H1 (cell line): ENCODE measurements at regions not wholly inside any gene's neighbourhood (a gene's known extent, or its start where the extent isn't known, plus 50 kb on each side); places are given as distances from the start of the nearest gene placed in this dataset.

Source experiments
- CTCF ChIA-PET: fragments of 300-600 bp; sonication (Branson Sonifier 250); formaldehyde crosslinking; loops from one replicate; lab custom pipeline; 2021; ENCODE audit not compliant: partially characterized antibody; lab: Charles Lee
- POLR2A ChIA-PET: fragments of 300-600 bp; sonication (Branson Sonifier 250); formaldehyde crosslinking; loops from one replicate; lab custom pipeline; 2021; ENCODE audit warnings: inconsistent platforms; ENCODE audit not compliant: partially characterized antibody; lab: Charles Lee
- DNase-seq, 2 experiments: peaks; one replicate each; pipeline versions ENCODE4 v3.0.0 to v3.0.0-alpha.2; 2010 to 2022; ENCODE audit warnings: low spot score in 2 of 2, low read depth in 1 of 2, mixed read lengths in 1 of 2
- FAIRE-seq: peaks from 2 replicates; lab custom pipeline; 2011; peaks lifted over from hg19 to GRCh38; lab: Jason Lieb, UNC
- H2AFZ ChIP-seq: 2 replicates; pipeline ENCODE4 v1.8.1; 2012; ENCODE audit warnings: low read length, inconsistent platforms
- H2AK5ac ChIP-seq: 2 replicates; pipeline ENCODE4 v1.6.1; 2013; ENCODE audit warnings: low read depth, low read length
- H2BK120ac ChIP-seq: replicated peaks from 2 replicates; pipeline ENCODE3; 2013; ENCODE audit warnings: low read depth, low read length, inconsistent platforms
- H2BK12ac ChIP-seq: 2 replicates; pipeline ENCODE4 v1.6.1; 2013; ENCODE audit warnings: low read depth, low read length
- H2BK15ac ChIP-seq: 2 replicates; pipeline ENCODE4 v1.6.1; 2013; ENCODE audit warnings: low read length
- H2BK20ac ChIP-seq: 2 replicates; pipeline ENCODE4 v1.6.1; 2013; ENCODE audit warnings: low read length
- H2BK5ac ChIP-seq: 2 replicates; pipeline ENCODE4 v1.6.1; 2013; ENCODE audit warnings: low read depth, low read length
- H3K14ac ChIP-seq: 2 replicates; pipeline ENCODE4 v1.6.1; 2013; ENCODE audit warnings: inconsistent platforms; ENCODE audit not compliant: insufficient read length
- H3K18ac ChIP-seq: 2 replicates; pipeline ENCODE4 v1.6.1; 2013; ENCODE audit warnings: low read length; ENCODE audit errors: extremely low read depth
- H3K23ac ChIP-seq: 2 replicates; pipeline ENCODE4 v1.6.1; 2013; ENCODE audit warnings: inconsistent platforms; ENCODE audit not compliant: insufficient read length
- H3K23me2 ChIP-seq: 2 replicates; pipeline ENCODE4 v1.6.1; 2013; ENCODE audit warnings: low read depth, low read length
- H3K27ac ChIP-seq: 2 replicates; pipeline ENCODE4 v1.6.1; 2011; ENCODE audit warnings: low read depth, low read length, inconsistent platforms
- H3K27me3 ChIP-seq, 4 experiments: replicated peaks in 1 of 4; 1 replicate in 1 of 4; 2 replicates in 3 of 4; pipeline versions ENCODE4 v1.6.1 to v1.8.1; 2011 to 2013; ENCODE audit warnings: low read length in 3 of 4, mild to moderate bottlenecking in 3 of 4, inconsistent platforms in 2 of 4, mixed read lengths in 2 of 4, moderate library complexity in 1 of 4; ENCODE audit not compliant: control insufficient read depth in 3 of 4, insufficient read depth in 3 of 4; ENCODE audit errors: extremely low read depth in 1 of 4
- H3K36me3 ChIP-seq, 4 experiments: 2 replicates each; pipeline versions ENCODE4 v1.6.1 to v1.8.1; 2011 to 2013; ENCODE audit warnings: mild to moderate bottlenecking in 4 of 4, low read length in 3 of 4, moderate library complexity in 2 of 4, control low read depth in 1 of 4, inconsistent platforms in 1 of 4; ENCODE audit not compliant: insufficient read depth in 4 of 4, control insufficient read depth in 2 of 4
- H3K4ac ChIP-seq: replicated peaks from 2 replicates; pipeline ENCODE3; 2013; ENCODE audit warnings: low read length, low read depth, mixed read lengths, inconsistent platforms; ENCODE audit not compliant: insufficient read length
- H3K4me1 ChIP-seq, 4 experiments: replicated peaks in 1 of 4; 1 replicate in 1 of 4; 2 replicates in 3 of 4; pipeline versions ENCODE4 v1.6.1 to v1.8.1; 2011 to 2013; ENCODE audit warnings: low read length in 3 of 4, inconsistent platforms in 2 of 4, mixed read lengths in 1 of 4; ENCODE audit not compliant: insufficient read depth in 4 of 4, control insufficient read depth in 3 of 4
- H3K4me2 ChIP-seq, 2 experiments: 2 replicates each; pipeline versions ENCODE4 v1.6.1 to v1.8.1; 2011 to 2013; ENCODE audit warnings: low read depth in 2 of 2, low read length in 2 of 2, control low read depth in 1 of 2, inconsistent platforms in 1 of 2, mild to moderate bottlenecking in 1 of 2; ENCODE audit not compliant: insufficient read depth in 1 of 2
- H3K4me3 ChIP-seq, 4 experiments: fragments of 200-600, 300-600 bp in 1 of 4; sonication (generic), shearing (Covaris generic), sonication (Bioruptor Twin) in 1 of 4; 2 replicates each; pipeline versions ENCODE4 v1.5.1 to v1.8.1; 2011 to 2016; ENCODE audit warnings: low read length in 4 of 4, low read depth in 3 of 4, control low read depth in 2 of 4, inconsistent platforms in 2 of 4, mild to moderate bottlenecking in 2 of 4, mixed read lengths in 1 of 4, moderate library complexity in 1 of 4; ENCODE audit not compliant: insufficient read depth in 2 of 4; ENCODE audit errors: extremely low read depth in 1 of 4
- H3K56ac ChIP-seq: replicated peaks from 2 replicates; pipeline ENCODE3; 2013; ENCODE audit warnings: low read depth, mild to moderate bottlenecking, mixed read lengths, low read length, inconsistent platforms; ENCODE audit not compliant: insufficient read length
- H3K79me1 ChIP-seq: 2 replicates; pipeline ENCODE4 v1.6.1; 2013; ENCODE audit warnings: low read depth, low read length, control low read depth
- H3K79me2 ChIP-seq, 2 experiments: 2 replicates each; pipeline versions ENCODE4 v1.6.1 to v1.8.1; 2012 to 2013; ENCODE audit warnings: low read length in 2 of 2, mild to moderate bottlenecking in 2 of 2, inconsistent platforms in 1 of 2; ENCODE audit not compliant: insufficient read depth in 2 of 2, control insufficient read depth in 1 of 2
- H3K9ac ChIP-seq, 4 experiments: replicated peaks in 1 of 4; 1 replicate in 1 of 4; 2 replicates in 3 of 4; pipeline versions ENCODE4 v1.6.1 to v1.8.1; 2011 to 2013; ENCODE audit warnings: low read depth in 3 of 4, low read length in 3 of 4, control low read depth in 2 of 4, mild to moderate bottlenecking in 2 of 4, moderate library complexity in 2 of 4, inconsistent platforms in 1 of 4; ENCODE audit errors: extremely low read depth in 1 of 4
- H3K9me3 ChIP-seq, 2 experiments: 2 replicates each; pipeline versions ENCODE4 v1.6.1 to v1.8.1; 2012 to 2013; ENCODE audit warnings: mild to moderate bottlenecking in 2 of 2, moderate library complexity in 2 of 2, control low read depth in 1 of 2, inconsistent platforms in 1 of 2, low read depth in 1 of 2, low read length in 1 of 2, mixed read lengths in 1 of 2; ENCODE audit not compliant: insufficient read depth in 2 of 2
- H4K20me1 ChIP-seq, 2 experiments: replicated peaks in 1 of 2; 2 replicates each; pipeline versions ENCODE3 to v1.8.1; 2011 to 2013; ENCODE audit warnings: inconsistent platforms in 2 of 2, low read length in 2 of 2, mild to moderate bottlenecking in 1 of 2; ENCODE audit not compliant: insufficient read depth in 2 of 2, control insufficient read depth in 1 of 2
- H4K5ac ChIP-seq: 2 replicates; pipeline ENCODE4 v1.6.1; 2013; ENCODE audit warnings: low read length, low read depth, mixed read lengths, inconsistent platforms; ENCODE audit not compliant: insufficient read length
- H4K8ac ChIP-seq: 2 replicates; pipeline ENCODE4 v1.8.0; 2013; ENCODE audit warnings: mild to moderate bottlenecking, moderate library complexity, low read length, inconsistent platforms; ENCODE audit not compliant: insufficient read depth; ENCODE audit errors: extremely low read depth
- H4K91ac ChIP-seq: replicated peaks from 2 replicates; pipeline ENCODE3; 2013; ENCODE audit warnings: low read length, mixed read lengths, inconsistent platforms; ENCODE audit not compliant: insufficient read length
- ATF2 ChIP-seq: IDR thresholded peaks from 2 replicates; pipeline ENCODE4 v1.6.1; 2012; ENCODE audit warnings: low read length, inconsistent platforms
- BACH1 ChIP-seq: IDR thresholded peaks from 2 replicates; pipeline ENCODE4 v1.6.1; 2012; ENCODE audit warnings: low read length, improper control_type of control experiment
- BCL11A ChIP-seq, 2 experiments: IDR thresholded peaks; one replicate each; pipeline ENCODE4 v1.6.1; 2011; ENCODE audit warnings: low read depth in 2 of 2, low read length in 2 of 2, mild to moderate bottlenecking in 2 of 2
- CTBP2 ChIP-seq: IDR thresholded peaks from 2 replicates; pipeline ENCODE4 v1.7.0; 2011; ENCODE audit warnings: borderline replicate concordance, mild to moderate bottlenecking, moderate library complexity, mixed read lengths, low read length; ENCODE audit not compliant: insufficient read depth, insufficient read length
- HDAC2 ChIP-seq, 2 experiments: fragments of 300-600 bp in 1 of 2; sonication (generic) in 1 of 2; IDR thresholded peaks; 2 replicates each; pipeline ENCODE4 v1.6.1; 2011 to 2012; ENCODE audit warnings: low read depth in 2 of 2, low read length in 2 of 2, mild to moderate bottlenecking in 2 of 2, moderate library complexity in 2 of 2, borderline replicate concordance in 1 of 2, inconsistent platforms in 1 of 2
- NRF1 ChIP-seq: IDR thresholded peaks from 2 replicates; pipeline ENCODE4 v1.6.1; 2011; ENCODE audit warnings: mild to moderate bottlenecking, low read depth, low read length, improper control_type of control experiment
- POU5F1 ChIP-seq: IDR thresholded peaks from 2 replicates; pipeline ENCODE4 v1.6.1; 2011; ENCODE audit warnings: low read depth, mild to moderate bottlenecking, low read length, moderate library complexity
- SP1 ChIP-seq: IDR thresholded peaks from 2 replicates; pipeline ENCODE4 v1.6.1; 2011; ENCODE audit warnings: low read depth, low read length
- SP4 ChIP-seq: IDR thresholded peaks from 2 replicates; pipeline ENCODE4 v1.6.1; 2012; ENCODE audit warnings: low read length, inconsistent platforms
- SRF ChIP-seq: IDR thresholded peaks from 2 replicates; pipeline ENCODE4 v1.6.1; 2011; ENCODE audit warnings: mild to moderate bottlenecking, low read depth, low read length, moderate library complexity
- WGBS, 2 experiments: shearing (Covaris generic) in 1 of 2; methylation state at CpG; one replicate each; pipeline versions ENCODE4 v1.1.6 to v1.1.7; 2013 to 2015; ENCODE audit warnings: low lambda C conversion rate in 2 of 2, mixed read lengths in 2 of 2, inconsistent platforms in 1 of 2, low coverage in 1 of 2, missing lambda C conversion rate in 1 of 2; ENCODE audit not compliant: insufficient replicate concordance in 2 of 2, insufficient coverage in 1 of 2, insufficient read length in 1 of 2; ENCODE audit errors: extremely low coverage in 1 of 2, missing lambda C conversion rate in 1 of 2; 5-methylcytosine and 5-hydroxymethylcytosine counted together

GRCh38 chr3:168241156-168241555 lies 145.4 kb upstream of the GOLIM4 start:
- H3K4me2 ChIP-seq: no peak overlapping the region
- no peaks in the 10 kb centered on the region for H3K27me3 ChIP-seq
- H3K9ac ChIP-seq: no peak overlapping the region
- DNase-seq (no peak), FAIRE-seq (no peak)
- no peaks in the 10 kb centered on the region for H3K79me1 ChIP-seq
- no peaks in the 10 kb centered on the region for H3K23me2 ChIP-seq
- H3K4me3 ChIP-seq: no peak overlapping the region
- no peak overlapping the region for H3K56ac ChIP-seq
- no peak overlapping the region for H2BK120ac ChIP-seq
- H2AFZ ChIP-seq: no peak overlapping the region
- no peak overlapping the region for H2AK5ac ChIP-seq
- H4K5ac ChIP-seq: no peak overlapping the region
- H4K20me1 ChIP-seq: no peaks in the 10 kb centered on the region
- no peak overlapping the region for H4K8ac ChIP-seq
- H3K9me3 ChIP-seq: no peaks in the 10 kb centered on the region
- H3K18ac ChIP-seq: no peak overlapping the region
- no peaks in the 10 kb centered on the region for H3K36me3 ChIP-seq
- TF ChIP-seq BCL11A (IDR thresholded peaks at IDR 0.05; ENCODE audit: low read depth in 2 of 2, low read length in 2 of 2): no peak
- TF ChIP-seq POU5F1: no peak
- TF ChIP-seq NRF1: no peak
- no peak for TF ChIP-seq CTBP2
- no peak for TF ChIP-seq SP4
- no peak for TF ChIP-seq BACH1
- TF ChIP-seq SRF: no peak
- TF ChIP-seq HDAC2 (IDR thresholded peaks at IDR 0.05; ENCODE audit: borderline replicate concordance in 1 of 2, low read depth in 2 of 2, low read length in 2 of 2): no peak
- no peak for TF ChIP-seq ATF2
- no peak for TF ChIP-seq SP1
- TF ChIP-seq, all 59 proteins: peak for 0
- no peaks in the 10 kb centered on the region for H3K4me1 ChIP-seq
- no peak overlapping the region for H3K4ac ChIP-seq
- POLR2A ChIA-PET: no interaction called here
- no peak overlapping the region for H3K27ac ChIP-seq
- no peak overlapping the region for H4K91ac ChIP-seq
- no peak overlapping the region for H2BK15ac ChIP-seq
- no peak overlapping the region for H2BK12ac ChIP-seq
- H3K23ac ChIP-seq: no peak overlapping the region
- no peaks in the 10 kb centered on the region for H3K79me2 ChIP-seq
- CTCF ChIA-PET: interaction anchor here (0.6 kb wide), 1 partner anchor 85 kb away, joined by 4 read pairs; no protein-coding TSS in a partner anchor
- no peak overlapping the region for H3K14ac ChIP-seq
- WGBS, 2 experiments: 96% methylated on average over 5 of the region's 5 CpGs; no CpG with 5 or more reads in 1 of the 2 experiments
- no peak overlapping the region for H2BK20ac ChIP-seq
- H2BK5ac ChIP-seq: no peak overlapping the region
